ENCODE measurements at regions not wholly inside any gene's neighbourhood (a gene's known extent, or its start where the extent isn't known, plus 50 kb on each side); places are given as distances from the start of the nearest gene placed in this dataset.
A peak's percentile ranks its signal among the peaks of the same experiment; 100 is the strongest.
"Not testable (repeated sequence)": the region's sequence is repeated elsewhere in the genome, so short reads cannot be mapped to it uniquely, and the experiment has no call there.

GRCh38 chr18:71293322-71293721 lies 1004.5 kb downstream of the SOCS6 start:
- no peak for DNase-seq

- no peak for DNase-seq
Measured at GRCh38 chr18:71287268-71287667, 998.4 kb downstream of the SOCS6 start.

GRCh38 chr18:71252351-71252865 lies 963.6 kb downstream of the SOCS6 start:
- DNase-seq = no peak

- no peak for DNase-seq
Measured at GRCh38 chr18:71250191-71250590, 961.3 kb downstream of the SOCS6 start.

- no peak for DNase-seq
Measured at GRCh38 chr18:71249791-71250190, 960.9 kb downstream of the SOCS6 start.

GRCh38 chr18:71242981-71243380 lies 954.1 kb downstream of the SOCS6 start:
- no peak for DNase-seq

GRCh38 chr18:71238974-71239624 lies 950.3 kb downstream of the SOCS6 start:
- DNase-seq = no peak

- no peak for DNase-seq
Measured at GRCh38 chr18:71237641-71238040, 948.8 kb downstream of the SOCS6 start.

GRCh38 chr18:71233177-71233576 lies 944.3 kb downstream of the SOCS6 start:
- no peak for DNase-seq

GRCh38 chr18:71223486-71223885 lies 934.6 kb downstream of the SOCS6 start:
- DNase-seq = no peak

GRCh38 chr18:71221405-71221804 lies 932.6 kb downstream of the SOCS6 start:
- DNase-seq = peak in 1 of 58 donors; percentile 25

GRCh38 chr18:71212739-71213138 lies 923.9 kb downstream of the SOCS6 start:
- DNase-seq = not testable (repeated sequence)

GRCh38 chr18:71212222-71212621 lies 923.4 kb downstream of the SOCS6 start:
- DNase-seq = no peak

GRCh38 chr18:71209944-71210343 lies 921.1 kb downstream of the SOCS6 start:
- DNase-seq = no peak

GRCh38 chr18:71194438-71194837 lies 905.6 kb downstream of the SOCS6 start:
- no peak for DNase-seq

- DNase-seq = peak in 5 of 58 donors; percentile 1 to 27 (median 7)
Measured at GRCh38 chr18:71189581-71189980, 900.7 kb downstream of the SOCS6 start.

- DNase-seq = no peak
Measured at GRCh38 chr18:71168557-71169145, 879.8 kb downstream of the SOCS6 start.

GRCh38 chr18:71136487-71136886 lies 847.6 kb downstream of the SOCS6 start:
- DNase-seq = peak in 26 of 58 donors; percentile 1 to 75 (median 18)

- DNase-seq = no peak
Measured at GRCh38 chr18:71134122-71134521, 845.3 kb downstream of the SOCS6 start.

- no peak for DNase-seq
Measured at GRCh38 chr18:71131918-71132317, 843.1 kb downstream of the SOCS6 start.

- DNase-seq = no peak
Measured at GRCh38 chr18:71130351-71130750, 841.5 kb downstream of the SOCS6 start.

GRCh38 chr18:71125581-71125980 lies 836.7 kb downstream of the SOCS6 start:
- no peak for DNase-seq

- no peak for DNase-seq
Measured at GRCh38 chr18:71116535-71116934, 827.7 kb downstream of the SOCS6 start.

All from anterior cingulate cortex (tissue), 58 donors.